Muscle layer of duodenum (tissue), 2 donors: ENCODE measurements at regions not wholly inside any gene's neighbourhood (a gene's known extent, or its start where the extent isn't known, plus 50 kb on each side); places are given as distances from the start of the nearest gene placed in this dataset.

Experiments
- H3K27ac ChIP-seq: one replicate; pipeline ENCODE4 v1.7.0; 2013; ENCODE audit warnings: mild to moderate bottlenecking, low read length
- H3K27me3 ChIP-seq: one replicate; pipeline ENCODE4 v1.7.0; 2013; ENCODE audit warnings: low read depth, mild to moderate bottlenecking, control low read depth, low read length
- H3K36me3 ChIP-seq, 2 donors: one replicate each; pipeline ENCODE4 v1.7.0; 2013; ENCODE audit warnings: low read length in 2 of 2, control low read depth in 1 of 2, mild to moderate bottlenecking in 1 of 2; ENCODE audit not compliant: insufficient read depth in 2 of 2, control insufficient read depth in 1 of 2
- H3K4me1 ChIP-seq, 2 donors: one replicate each; pipeline ENCODE4 v1.7.0; 2013; ENCODE audit warnings: low read length in 2 of 2, mild to moderate bottlenecking in 2 of 2, control low read depth in 1 of 2, moderate library complexity in 1 of 2; ENCODE audit not compliant: insufficient read depth in 2 of 2, control insufficient read depth in 1 of 2
- H3K4me3 ChIP-seq, 2 donors: one replicate each; pipeline ENCODE4 v1.7.0; 2013; ENCODE audit warnings: low read length in 2 of 2, low read depth in 1 of 2, mild to moderate bottlenecking in 1 of 2
- H3K9me3 ChIP-seq, 2 donors: one replicate each; pipeline ENCODE4 v1.7.0; 2013; ENCODE audit warnings: low read length in 2 of 2, control low read depth in 1 of 2, mild to moderate bottlenecking in 1 of 2; ENCODE audit not compliant: control insufficient read depth in 1 of 2
- donor health status: healthy.

DNA sequence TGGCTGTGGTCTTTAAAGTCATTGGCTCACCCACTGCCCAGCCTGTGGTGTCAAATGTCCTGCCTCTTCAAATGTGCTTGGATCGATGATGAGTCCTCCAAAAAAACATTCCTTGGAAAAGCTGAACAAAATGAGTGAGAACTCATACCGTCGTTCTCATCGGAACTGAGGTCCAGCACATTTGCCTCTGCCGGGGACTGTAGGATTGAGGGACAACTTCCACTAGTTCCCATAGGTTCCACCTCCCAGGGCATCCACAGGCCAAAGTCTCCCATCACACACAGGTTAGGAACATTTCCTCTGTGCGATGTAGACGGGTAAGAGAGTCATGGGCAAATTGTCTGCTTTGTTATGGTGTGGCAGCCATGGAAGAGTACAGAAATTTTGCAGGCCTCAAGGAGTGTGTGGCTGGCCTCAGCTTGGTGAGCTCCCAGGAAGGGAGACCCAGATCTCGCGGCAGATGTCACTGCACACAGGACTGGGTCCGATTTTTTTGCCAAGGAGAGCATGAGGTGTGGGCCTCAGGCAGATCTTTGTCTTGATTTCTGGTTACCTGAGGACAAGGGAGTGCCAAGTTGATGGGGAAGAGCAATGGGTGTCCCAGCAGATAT is 115.7 kb downstream of the SNRPN start:
- no peaks in the 10 kb centered on the region for H3K27me3 ChIP-seq
- H3K4me3 ChIP-seq, result peak overlapping the region; percentile 27 to 53
- H3K9me3 ChIP-seq, result peaks cover 94 to 100% of the 10 kb centered on the region in 2 donors
- peaks cover 91 to 100% of the 10 kb centered on the region in 2 donors for H3K36me3 ChIP-seq
- no peak overlapping the region for H3K27ac ChIP-seq
- H3K4me1 ChIP-seq, result no peaks in the 10 kb centered on the region

- H3K27me3 ChIP-seq, result no peaks in the 10 kb centered on the region
- H3K36me3 ChIP-seq, result peaks cover 93 to 100% of the 10 kb centered on the region in 2 donors
- no peak overlapping the region for H3K27ac ChIP-seq
- H3K4me3 ChIP-seq, result peak overlapping the region; percentile 5 to 53
- peaks cover 97 to 100% of the 10 kb centered on the region in 2 donors for H3K9me3 ChIP-seq
- H3K4me1 ChIP-seq, result no peaks in the 10 kb centered on the region
These were observed 118.2 kb downstream of the SNRPN start for GRCh38 chr15:25072857-25073476.

DNA sequence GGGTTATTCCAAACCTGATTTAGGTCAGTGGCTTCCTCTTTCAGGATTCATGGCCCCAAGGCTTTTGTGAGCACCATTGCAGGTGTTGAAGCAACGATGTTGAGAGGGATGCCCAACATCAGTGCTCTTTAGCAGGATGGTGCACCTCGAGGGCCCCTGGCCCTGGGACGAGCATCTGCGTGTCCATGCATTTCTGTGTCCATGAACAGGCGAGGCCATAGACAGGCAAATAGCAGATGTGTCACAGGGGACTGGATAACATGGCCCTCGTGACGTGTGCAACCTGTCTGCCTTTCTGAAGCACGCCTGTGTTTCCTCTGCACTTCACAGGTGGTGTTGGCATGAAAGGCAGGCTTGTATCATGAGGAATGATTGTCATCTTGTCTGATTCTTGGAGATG is 132.3 kb downstream of the SNRPN start:
- Histone ChIP-seq H3K9me3 (peaks cover 66 to 99% of the 10 kb centered on the region in 2 donors), H3K4me1 (no peaks in the 10 kb centered on the region), H3K4me3 (peak overlapping the region in 1 of 2 donors; percentile 53), H3K27ac (no peak overlapping the region), H3K36me3 (peaks cover 66 to 100% of the 10 kb centered on the region in 2 donors), H3K27me3 (no peaks in the 10 kb centered on the region)

- no peaks in the 10 kb centered on the region for H3K4me1 ChIP-seq
- H3K27me3 ChIP-seq, result no peaks in the 10 kb centered on the region
- H3K4me3 ChIP-seq, result peak overlapping the region in 1 of 2 donors; percentile 49
- H3K27ac ChIP-seq, result no peak overlapping the region
- H3K36me3 ChIP-seq, result peaks cover 69 to 100% of the 10 kb centered on the region in 2 donors
- peaks cover 73 to 98% of the 10 kb centered on the region in 2 donors for H3K9me3 ChIP-seq
These were observed 133.5 kb downstream of the SNRPN start for GRCh38 chr15:25088261-25088790.

DNA sequence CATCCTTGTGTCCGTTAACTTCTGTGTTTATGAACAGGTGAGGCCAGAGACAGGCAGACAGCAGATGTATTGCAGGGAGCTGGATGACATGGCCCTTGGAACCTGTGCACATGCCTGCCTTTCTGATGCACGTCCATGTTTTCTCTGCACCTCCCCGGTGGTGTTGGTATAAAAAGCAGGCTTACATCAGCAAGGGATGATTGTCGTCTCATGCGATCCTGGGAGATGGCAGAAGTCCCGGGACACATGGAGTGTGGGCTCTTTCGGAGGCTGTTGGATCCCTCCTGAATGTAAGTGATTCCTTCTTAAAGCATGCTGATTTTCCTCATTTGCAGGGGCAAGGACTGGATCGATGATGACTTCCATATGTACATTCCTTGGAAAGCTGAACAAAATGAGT is 134.8 kb downstream of the SNRPN start:
- Histone ChIP-seq H3K27me3 (no peaks in the 10 kb centered on the region), H3K27ac (no peak overlapping the region), H3K4me1 (no peaks in the 10 kb centered on the region), H3K4me3 (peak overlapping the region in 1 of 2 donors; percentile 31), H3K36me3 (peaks cover 63 to 100% of the 10 kb centered on the region in 2 donors), H3K9me3 (peaks cover 76 to 99% of the 10 kb centered on the region in 2 donors)

DNA sequence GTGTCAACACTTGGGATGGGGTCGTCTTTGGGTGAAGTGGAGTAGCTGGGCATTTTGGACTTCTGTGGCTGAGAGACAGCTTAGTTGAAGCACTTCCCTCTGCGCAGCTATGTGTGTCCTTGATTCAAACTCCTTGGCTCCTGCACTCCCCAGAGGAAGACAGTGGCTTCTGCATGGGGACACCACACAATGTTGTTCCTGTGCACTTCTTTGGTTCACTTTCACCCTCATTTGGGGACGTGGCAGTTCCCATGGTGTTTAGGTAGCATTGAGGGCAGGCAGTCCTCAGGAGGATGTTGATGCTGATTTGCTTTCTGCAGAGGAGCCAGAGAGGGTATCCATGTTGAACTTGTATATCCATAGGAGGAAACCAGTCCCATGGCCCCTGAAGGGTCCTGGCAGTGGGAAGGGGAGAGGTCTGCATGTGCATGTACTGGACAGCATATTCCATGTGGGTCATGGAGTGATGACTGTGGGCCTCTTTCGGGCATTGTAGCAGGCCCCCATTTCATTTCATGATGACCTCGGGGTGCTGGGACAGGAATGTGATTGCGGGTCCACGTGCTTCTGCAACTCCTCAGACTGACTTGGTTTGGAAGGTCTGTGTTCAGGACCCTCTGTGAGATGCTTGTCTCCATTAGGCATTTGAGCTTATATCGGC is 135.4 kb downstream of the SNRPN start:
- Histone ChIP-seq H3K27ac (no peak overlapping the region), H3K9me3 (peaks cover 73 to 99% of the 10 kb centered on the region in 2 donors), H3K4me1 (no peaks in the 10 kb centered on the region), H3K4me3 (peak overlapping the region; percentile 6 to 31), H3K27me3 (no peaks in the 10 kb centered on the region), H3K36me3 (peaks cover 58 to 100% of the 10 kb centered on the region in 2 donors)

GRCh38 chr15:25091421-25092158 is 136.8 kb downstream of the SNRPN start:
- Histone ChIP-seq H3K9me3 (peaks cover 67 to 94% of the 10 kb centered on the region in 2 donors), H3K4me1 (no peaks in the 10 kb centered on the region), H3K27ac (no peak overlapping the region), H3K4me3 (peak overlapping the region in 1 of 2 donors; percentile 31), H3K27me3 (no peaks in the 10 kb centered on the region), H3K36me3 (peaks cover 52 to 98% of the 10 kb centered on the region in 2 donors)

DNA sequence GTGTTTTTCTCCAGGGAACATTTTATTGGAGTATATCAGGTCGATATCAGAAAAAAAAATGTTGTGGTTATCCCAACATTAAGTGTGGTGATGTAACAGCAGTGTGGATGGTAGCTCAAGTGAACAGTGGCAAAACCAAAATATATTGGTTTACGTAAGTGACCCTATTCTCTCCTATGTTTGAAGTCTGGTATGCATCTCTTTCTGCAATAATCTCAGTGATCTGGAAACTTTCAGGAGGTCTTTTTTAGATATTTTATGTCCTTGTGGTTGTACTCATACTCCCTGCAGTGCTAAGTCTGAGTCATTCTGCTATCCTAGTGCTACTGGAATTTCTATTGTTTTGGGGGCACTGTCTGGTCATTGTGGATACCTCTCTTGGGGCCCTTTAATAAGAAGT is 137.9 kb downstream of the SNRPN start:
- Histone ChIP-seq H3K4me1 (no peaks in the 10 kb centered on the region), H3K36me3 (peaks cover 53 to 98% of the 10 kb centered on the region in 2 donors), H3K4me3 (peak overlapping the region in 1 of 2 donors; percentile 31), H3K27ac (no peak overlapping the region), H3K27me3 (no peaks in the 10 kb centered on the region), H3K9me3 (peaks cover 70 to 93% of the 10 kb centered on the region in 2 donors)

- H3K4me3 ChIP-seq, result peak overlapping the region in 1 of 2 donors; percentile 15
- H3K27ac ChIP-seq, result no peak overlapping the region
- peaks cover 54 to 97% of the 10 kb centered on the region in 2 donors for H3K36me3 ChIP-seq
- peaks cover 66 to 90% of the 10 kb centered on the region in 2 donors for H3K9me3 ChIP-seq
- no peaks in the 10 kb centered on the region for H3K4me1 ChIP-seq
- no peaks in the 10 kb centered on the region for H3K27me3 ChIP-seq
These were observed 138.8 kb downstream of the SNRPN start for GRCh38 chr15:25093455-25094029.

GRCh38 chr15:25094066-25094465 is 139.3 kb downstream of the SNRPN start:
- H3K27ac ChIP-seq, result no peak overlapping the region

More at GRCh38 chr15:25094066-25094465, 139.3 kb downstream of the SNRPN start:
- Histone ChIP-seq H3K36me3 (peaks cover 58 to 97% of the 10 kb centered on the region in 2 donors), H3K27me3 (no peaks in the 10 kb centered on the region), H3K4me3 (peak overlapping the region in 1 of 2 donors; percentile 15), H3K9me3 (peaks cover 69 to 90% of the 10 kb centered on the region in 2 donors), H3K4me1 (no peaks in the 10 kb centered on the region)
